Fibroblast of lung (primary cell): ENCODE measurements at regions not wholly inside any gene's neighbourhood (a gene's known extent, or its start where the extent isn't known, plus 50 kb on each side); places are given as distances from the start of the nearest gene placed in this dataset.

Source experiments
- CTCF ChIP-seq, 2 donors: IDR thresholded peaks in 1 of 2; conservative IDR thresholded peaks in 1 of 2; 1 replicate in 1 of 2; 2 replicates in 1 of 2; pipeline ENCODE4 v1.5.1; 2011 to 2012; ENCODE audit warnings: low read length in 2 of 2, control low read depth in 1 of 2, inconsistent platforms in 1 of 2, low read depth in 1 of 2, mild to moderate bottlenecking in 1 of 2
- EZH2 ChIP-seq: IDR thresholded peaks from 2 replicates; pipeline ENCODE4 v1.5.1; 2012; ENCODE audit warnings: low read length, control low read depth, mild to moderate bottlenecking; ENCODE audit errors: missing control alignments

GRCh38 chr7:19437446-19437845 lies 271.4 kb downstream of the POLR1F start:
- no peak for TF ChIP-seq EZH2
- TF ChIP-seq CTCF (conservative IDR thresholded peaks at IDR 0.05 in 1 of 2, IDR thresholded peaks at IDR 0.05 in 1 of 2; ENCODE audit: low read depth in 1 of 2, low read length in 2 of 2) = no peak
